ENCODE measurements at regions not wholly inside any gene's neighbourhood (a gene's known extent, or its start where the extent isn't known, plus 50 kb on each side); places are given as distances from the start of the nearest gene placed in this dataset.

DNA sequence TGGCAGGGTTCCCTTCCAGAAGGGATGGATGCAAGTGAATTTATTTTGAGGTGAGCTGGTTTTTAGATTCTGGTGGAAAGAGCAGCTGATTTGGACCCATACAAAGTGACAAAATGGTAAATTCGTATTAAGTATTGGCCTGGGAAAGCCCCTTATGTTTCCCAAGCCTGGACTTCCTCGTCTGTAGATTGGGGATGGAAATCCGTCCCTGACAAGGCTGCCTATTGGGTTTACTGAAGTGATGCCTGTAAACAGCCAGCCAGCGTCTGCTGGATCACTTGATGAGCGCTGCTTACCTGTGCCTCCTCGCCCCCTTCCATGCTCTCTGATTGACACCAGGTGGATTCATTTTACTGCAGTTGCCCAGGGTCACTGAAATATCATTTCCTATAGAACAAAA is 233.8 kb downstream of the GADD45G start:
- TF ChIP-seq MYNN (tag by site-specific recombination; IDR thresholded peaks at IDR 0.05; ENCODE audit: borderline replicate concordance) (no peak), ZNF302 (tag by site-specific recombination; IDR thresholded peaks at IDR 0.05; ENCODE audit: low read depth) (no peak), ZBTB7A (tag by site-specific recombination; IDR thresholded peaks at IDR 0.05; ENCODE audit: low read depth) (no peak), KLF9 (tag by site-specific recombination; IDR thresholded peaks at IDR 0.05; ENCODE audit: low read depth) (no peak), ZNF473 (tag by site-specific recombination; IDR thresholded peaks at IDR 0.05) (no peak), ZNF37A (tag by site-specific recombination; IDR thresholded peaks at IDR 0.05) (no peak), ZNF292 (tag by site-specific recombination; IDR thresholded peaks at IDR 0.05; ENCODE audit: borderline replicate concordance, low read depth) (no peak), ZNF223 (tag by site-specific recombination; IDR thresholded peaks at IDR 0.05) (no peak), SP3 (tag by site-specific recombination; IDR thresholded peaks at IDR 0.05) (no peak), SALL2 (tag by site-specific recombination; IDR thresholded peaks at IDR 0.05; ENCODE audit: borderline replicate concordance) (no peak), ZNF280D (tag by site-specific recombination; IDR thresholded peaks at IDR 0.05) (no peak)
- TF ChIP-seq, protein P1, sequence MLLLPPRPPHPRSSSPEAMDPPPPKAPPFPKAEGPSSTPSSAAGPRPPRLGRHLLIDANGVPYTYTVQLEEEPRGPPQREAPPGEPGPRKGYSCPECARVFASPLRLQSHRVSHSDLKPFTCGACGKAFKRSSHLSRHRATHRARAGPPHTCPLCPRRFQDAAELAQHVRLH (tag by site-specific recombination; IDR thresholded peaks at IDR 0.05), result no peak
- TF ChIP-seq, protein P2, sequence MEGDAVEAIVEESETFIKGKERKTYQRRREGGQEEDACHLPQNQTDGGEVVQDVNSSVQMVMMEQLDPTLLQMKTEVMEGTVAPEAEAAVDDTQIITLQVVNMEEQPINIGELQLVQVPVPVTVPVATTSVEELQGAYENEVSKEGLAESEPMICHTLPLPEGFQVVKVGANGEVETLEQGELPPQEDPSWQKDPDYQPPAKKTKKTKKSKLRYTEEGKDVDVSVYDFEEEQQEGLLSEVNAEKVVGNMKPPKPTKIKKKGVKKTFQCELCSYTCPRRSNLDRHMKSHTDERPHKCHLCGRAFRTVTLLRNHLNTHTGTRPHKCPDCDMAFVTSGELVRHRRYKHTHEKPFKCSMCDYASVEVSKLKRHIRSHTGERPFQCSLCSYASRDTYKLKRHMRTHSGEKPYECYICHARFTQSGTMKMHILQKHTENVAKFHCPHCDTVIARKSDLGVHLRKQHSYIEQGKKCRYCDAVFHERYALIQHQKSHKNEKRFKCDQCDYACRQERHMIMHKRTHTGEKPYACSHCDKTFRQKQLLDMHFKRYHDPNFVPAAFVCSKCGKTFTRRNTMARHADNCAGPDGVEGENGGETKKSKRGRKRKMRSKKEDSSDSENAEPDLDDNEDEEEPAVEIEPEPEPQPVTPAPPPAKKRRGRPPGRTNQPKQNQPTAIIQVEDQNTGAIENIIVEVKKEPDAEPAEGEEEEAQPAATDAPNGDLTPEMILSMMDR (tag by site-specific recombination; IDR thresholded peaks at IDR 0.05), result no peak
- TF ChIP-seq, protein P3, sequence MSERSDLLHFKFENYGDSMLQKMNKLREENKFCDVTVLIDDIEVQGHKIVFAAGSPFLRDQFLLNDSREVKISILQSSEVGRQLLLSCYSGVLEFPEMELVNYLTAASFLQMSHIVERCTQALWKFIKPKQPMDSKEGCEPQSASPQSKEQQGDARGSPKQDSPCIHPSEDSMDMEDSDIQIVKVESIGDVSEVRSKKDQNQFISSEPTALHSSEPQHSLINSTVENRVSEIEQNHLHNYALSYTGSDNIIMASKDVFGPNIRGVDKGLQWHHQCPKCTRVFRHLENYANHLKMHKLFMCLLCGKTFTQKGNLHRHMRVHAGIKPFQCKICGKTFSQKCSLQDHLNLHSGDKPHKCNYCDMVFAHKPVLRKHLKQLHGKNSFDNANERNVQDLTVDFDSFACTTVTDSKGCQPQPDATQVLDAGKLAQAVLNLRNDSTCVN (tag by site-specific recombination; optimal IDR thresholded peaks at IDR 0.05), result no peak
